ENCODE measurements at regions not wholly inside any gene's neighbourhood (a gene's known extent, or its start where the extent isn't known, plus 50 kb on each side); places are given as distances from the start of the nearest gene placed in this dataset.
A peak's percentile ranks its signal among the peaks of the same experiment; 100 is the strongest.

- DNase-seq: no peak
These were observed 495.7 kb upstream of the CBLB start for GRCh38 chr3:106364477-106364876.

DNA sequence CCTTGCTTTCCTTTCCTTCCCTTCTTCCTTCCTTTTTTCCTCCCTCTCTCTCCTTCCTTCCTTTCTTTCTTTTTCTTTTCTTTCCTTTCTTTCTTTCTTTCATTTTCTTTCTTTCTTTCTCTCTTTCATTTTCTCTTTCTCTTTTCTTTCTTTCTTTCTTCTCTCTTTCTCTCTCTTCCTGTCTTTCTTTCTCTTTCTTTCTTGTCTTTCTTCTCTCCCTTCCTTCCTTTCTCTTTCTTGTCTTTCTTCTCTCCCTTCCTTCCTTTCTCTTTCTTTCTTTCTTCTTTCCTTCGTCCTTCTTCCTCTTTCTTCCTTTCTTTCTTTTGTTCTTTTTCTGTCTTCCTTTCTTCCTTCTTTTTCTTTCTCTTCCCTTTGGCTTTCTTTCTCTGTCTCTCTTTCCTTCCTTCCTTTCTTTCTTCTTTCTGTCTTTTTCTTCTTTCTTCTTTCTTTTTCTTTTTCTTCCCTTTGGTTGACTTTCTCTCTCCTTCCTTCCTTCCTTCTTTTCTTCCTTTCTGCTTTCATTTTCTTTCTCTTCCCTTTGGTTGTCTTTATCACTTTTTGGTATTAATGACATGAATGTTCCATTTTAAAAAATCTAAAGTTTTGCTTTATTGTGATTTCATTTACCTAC lies 496.4 kb upstream of the CBLB start:
- no peak for DNase-seq

GRCh38 chr3:106366352-106366751 lies 497.5 kb upstream of the CBLB start:
- DNase-seq: no peak

DNA sequence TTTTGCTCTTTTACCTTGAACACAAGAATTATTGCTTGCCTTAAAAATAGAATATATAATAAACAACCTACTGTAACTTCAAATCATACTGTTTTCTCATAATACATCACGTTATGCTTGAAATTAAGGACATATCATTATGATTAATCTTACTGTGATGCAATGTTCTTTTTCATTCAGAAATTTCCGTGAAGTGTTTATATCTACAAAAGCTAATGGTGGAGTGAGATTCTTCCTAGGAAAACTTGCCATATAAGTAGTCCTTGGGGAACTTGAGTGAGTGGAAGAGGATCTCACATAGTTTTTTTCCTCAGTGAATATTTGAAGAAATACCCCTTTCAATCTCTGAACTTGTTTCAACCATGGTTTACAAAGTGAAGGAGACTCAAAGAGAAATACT lies 498.7 kb upstream of the CBLB start:
- DNase-seq: no peak

DNA sequence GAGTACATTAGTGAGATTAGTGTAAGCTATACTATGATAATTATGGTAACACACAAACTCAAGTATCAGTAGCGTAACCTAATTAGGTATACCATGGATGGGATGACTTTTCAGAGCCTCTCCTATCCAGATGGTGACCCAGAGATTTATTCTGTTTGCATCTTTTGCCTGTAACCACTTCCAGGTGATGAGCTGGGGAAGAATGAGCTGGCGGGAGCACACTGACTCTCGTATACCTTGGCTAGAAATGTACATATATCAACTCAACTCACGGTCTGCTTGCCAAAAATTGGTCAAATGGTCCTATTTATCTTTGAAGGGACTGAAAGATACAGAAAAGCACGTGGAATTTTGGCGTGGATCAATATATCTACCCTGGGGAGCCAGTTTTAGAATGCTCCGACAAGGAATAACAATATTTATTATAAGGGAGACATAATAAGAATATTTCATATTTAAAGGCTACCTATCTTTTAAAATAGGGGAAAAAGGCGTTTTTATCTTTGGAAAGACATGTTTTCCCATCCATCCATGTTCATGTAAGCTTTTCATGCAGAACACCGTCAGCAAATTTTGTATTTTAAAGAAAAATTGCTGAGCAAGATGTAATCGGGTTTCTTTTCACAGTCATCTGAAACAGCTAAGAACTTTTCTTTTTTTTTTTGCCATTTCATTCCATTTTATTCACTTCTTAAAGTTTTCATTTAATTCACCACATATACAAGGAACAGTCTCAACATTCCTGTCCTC lies 502.6 kb upstream of the CBLB start:
- DNase-seq: no peak

DNA sequence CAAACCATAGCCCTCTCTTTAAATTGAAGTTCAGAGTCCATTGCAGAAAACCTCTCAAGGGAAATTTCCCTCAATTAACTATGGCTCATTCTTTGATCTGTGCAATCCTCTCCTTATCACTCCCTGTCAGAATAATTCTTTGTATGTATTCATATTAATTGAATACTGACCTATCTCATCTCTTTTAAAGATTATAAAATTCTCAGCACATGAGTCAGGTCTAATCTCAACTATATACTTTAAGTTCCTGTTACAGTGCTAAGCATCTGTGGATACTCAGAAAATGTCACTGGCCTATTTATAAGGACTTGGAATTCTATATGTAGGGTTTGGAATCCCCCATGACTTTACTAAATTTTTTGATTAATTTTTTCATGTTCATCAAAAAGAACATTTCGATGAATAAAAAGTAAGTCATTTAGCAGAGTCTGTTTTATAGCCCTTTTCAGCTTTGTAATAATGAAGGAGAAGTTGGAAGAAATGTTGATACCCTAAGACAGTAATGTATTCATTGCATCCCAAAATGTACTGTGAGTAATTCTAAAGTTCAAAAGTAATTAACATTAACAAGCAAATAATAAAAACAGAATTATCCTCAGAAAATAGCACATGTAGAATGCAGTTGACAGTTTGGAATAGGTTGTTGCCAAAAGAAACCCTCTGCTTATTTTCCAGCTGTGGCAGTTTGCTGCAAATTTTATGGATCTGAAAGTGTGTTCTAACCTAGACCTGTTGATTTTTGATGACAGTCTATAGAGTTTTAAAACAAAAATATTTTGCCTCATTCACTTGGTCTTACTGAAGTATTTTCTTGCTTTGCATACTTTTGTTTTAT lies 503.4 kb upstream of the CBLB start:
- DNase-seq: no peak

DNA sequence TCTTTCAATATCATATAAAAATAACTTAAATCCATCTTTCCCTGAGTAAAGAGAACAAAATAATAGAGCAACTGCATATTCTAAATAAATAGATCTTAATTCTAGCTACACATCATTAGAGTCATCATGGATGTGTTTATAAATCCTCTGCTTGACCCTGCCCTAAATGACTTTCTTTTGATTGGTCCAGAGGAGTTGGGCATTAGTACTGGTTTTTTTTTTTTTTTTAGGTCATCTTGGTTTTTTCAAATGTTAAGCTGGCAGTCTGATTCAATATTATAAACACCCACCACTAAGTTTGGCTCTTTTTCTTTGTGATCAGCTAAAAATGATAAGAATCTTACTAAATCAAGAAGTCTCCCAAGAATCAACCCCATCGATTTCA lies 504.0 kb upstream of the CBLB start:
- no peak for DNase-seq

DNA sequence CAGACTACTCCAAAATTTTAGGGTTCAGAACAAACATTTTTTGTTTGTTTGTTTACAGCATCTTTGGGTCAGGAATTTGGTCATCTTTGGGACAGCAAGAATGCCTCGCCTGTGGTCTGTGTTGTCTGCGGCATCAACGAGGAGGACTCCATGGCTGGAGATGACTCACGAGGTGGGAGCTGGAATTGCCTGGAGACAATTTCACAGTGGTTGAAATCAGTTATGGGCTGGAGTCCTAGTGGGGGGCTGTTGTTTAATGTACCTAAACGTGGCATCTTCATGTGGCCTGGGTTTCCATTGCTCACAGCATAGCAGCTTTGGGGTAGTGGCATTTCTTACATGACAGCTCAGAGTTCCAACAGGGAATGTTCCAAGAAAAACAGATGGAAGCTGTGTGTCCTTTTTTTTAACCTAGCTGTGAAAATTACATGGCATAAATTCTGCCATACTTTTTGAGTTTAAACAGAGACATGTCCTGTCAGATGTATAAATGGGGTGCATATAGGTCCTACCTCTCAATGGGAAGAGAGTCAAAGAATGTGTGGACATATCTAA lies 507.3 kb upstream of the CBLB start:
- no peak for DNase-seq

DNA sequence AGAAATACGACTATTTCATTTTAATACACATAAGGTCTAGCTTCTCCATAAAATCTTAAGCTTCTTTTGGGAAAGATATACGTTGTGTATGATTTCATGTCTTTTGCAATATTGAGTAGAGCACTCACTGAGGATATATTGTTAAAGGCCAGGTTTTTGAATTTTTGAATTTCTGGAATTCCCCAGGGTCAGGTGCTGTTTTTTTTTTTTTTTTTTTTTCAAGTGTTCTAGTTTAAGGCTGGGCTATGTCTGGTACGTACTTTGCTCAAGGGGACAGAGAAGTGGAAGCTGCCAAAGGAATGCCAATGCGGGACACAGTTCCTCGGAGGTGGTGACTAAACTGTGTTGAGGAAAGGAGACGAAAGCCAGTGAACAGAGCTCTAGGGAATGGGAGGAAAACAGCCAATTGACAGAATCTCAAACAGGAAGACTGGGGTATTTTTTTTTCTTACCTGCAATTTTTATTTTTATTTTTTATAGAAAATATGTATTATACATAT lies 510.5 kb upstream of the CBLB start:
- DNase-seq: no peak

GRCh38 chr3:106380232-106380631 lies 511.4 kb upstream of the CBLB start:
- no peak for DNase-seq

DNA sequence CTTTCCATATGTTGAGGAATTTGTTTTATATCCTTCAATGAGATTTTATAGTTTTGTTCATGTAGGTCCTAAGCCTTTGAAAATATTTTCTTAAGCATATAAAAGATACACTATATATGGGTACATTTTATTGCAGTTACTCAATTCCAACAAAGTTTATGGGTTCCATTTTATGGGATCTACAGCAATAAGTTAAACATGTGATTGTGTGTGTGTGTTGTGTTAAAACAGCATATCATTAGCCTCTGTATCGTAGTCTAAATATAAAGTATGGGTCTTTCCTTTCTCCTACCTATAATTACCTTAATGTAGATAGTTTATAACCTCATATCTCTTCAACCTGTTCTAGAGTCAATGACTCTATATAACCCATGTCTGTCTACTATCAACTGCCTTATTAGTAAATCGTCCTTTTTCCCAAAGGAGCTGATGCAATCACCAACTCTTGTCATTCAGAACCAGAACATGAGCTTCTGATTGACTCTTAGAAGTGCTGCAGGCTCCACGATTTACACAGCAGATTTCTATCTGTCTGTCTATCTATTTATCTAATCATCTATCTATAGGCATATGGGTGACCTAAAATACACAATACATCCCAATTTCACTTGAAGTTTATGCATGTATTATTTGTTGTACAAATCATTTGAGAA lies 512.6 kb upstream of the CBLB start:
- DNase-seq: no peak

DNA sequence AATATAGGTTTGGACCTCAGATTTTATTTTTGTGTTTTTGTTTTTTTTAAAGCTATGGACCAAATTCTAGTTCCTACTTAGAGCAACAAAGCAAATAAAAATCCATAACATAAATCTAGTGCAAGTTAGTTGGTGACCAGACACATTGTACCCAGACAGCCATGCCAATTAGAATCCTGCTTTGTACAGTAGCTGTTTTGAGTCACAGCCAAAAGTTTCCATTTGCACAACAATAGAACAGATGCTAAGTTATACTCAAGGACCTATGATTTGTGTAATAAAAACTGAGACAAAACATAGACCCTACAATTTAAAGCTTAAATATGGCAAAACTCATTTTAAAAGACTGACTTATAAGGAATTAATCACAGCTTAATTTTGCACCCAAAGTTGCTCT lies 513.1 kb upstream of the CBLB start:
- no peak for DNase-seq

GRCh38 chr3:106386050-106386449 lies 517.2 kb upstream of the CBLB start:
- DNase-seq: no peak

GRCh38 chr3:106392915-106393314 lies 524.1 kb upstream of the CBLB start:
- no peak for DNase-seq

DNA sequence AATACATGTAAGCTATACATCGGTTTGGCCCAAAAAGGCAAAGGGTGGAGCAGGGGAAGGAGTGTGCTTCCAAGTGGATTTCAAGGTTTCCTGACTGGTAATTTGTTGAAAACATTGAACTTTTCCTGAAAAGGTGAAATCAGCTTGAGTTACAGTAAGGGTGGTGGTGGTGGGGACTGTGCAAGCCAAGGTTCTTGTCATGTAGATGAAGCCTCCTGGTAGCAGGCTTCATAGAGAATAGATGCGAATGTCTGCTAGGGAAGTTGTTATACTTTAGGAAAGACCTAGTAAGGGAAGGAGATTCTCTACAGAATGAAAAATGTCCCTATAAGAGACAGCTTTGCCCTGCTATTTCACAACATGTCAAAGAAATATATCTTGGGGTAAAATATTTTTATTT lies 528.2 kb upstream of the CBLB start:
- DNase-seq: no peak

DNA sequence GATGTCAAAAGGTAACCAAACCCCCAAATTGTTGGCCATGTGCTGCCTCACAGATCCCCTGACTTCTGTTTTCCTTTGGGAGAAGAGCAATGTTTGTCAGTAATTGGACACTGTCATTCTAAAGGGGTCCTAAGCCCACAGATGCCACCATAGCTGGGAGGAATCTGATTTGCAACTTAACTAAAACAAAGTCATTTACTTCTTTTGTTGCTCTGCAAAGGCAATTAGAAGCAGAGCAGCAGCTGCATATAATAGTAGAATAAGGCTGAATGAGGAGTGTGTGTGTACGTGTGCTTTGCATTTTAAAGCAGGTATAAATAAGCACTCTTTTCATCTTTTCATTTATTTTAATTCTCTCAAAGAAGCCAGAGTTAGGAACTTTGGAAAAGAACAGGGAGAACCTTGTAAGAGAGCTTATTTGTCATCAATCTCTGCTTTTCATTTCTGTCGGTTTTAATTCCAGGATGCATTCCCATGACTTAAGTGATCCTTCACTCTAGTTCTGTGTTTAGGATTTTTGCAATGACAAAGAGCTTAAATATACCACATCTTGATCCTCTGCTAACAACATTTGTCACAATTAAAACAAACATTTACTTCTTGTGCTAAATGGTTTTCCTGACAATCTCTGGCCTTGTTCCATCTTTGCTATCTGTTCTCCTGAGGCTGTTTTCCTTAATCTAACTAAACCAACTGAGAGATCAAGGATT lies 530.2 kb upstream of the CBLB start:
- no peak for DNase-seq

DNA sequence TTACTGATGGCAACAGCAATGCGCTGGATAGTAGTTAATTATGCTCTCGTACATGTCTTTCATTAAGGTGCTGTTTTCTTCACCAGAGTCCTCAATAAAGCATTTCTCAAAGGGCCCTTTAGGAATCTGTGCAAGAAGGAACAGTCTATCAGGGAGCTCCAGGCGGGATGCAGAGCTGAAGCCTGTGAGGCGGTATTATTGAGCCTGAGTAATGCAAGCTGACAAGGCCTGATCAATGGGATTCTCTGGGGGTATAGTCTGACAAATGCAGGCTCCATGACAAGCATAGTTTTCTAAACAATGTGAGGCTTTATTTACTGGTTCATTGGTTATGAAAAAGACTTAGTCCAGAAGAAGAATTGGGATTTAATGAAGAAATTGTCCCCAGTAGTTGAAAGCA lies 530.9 kb upstream of the CBLB start:
- no peak for DNase-seq

DNA sequence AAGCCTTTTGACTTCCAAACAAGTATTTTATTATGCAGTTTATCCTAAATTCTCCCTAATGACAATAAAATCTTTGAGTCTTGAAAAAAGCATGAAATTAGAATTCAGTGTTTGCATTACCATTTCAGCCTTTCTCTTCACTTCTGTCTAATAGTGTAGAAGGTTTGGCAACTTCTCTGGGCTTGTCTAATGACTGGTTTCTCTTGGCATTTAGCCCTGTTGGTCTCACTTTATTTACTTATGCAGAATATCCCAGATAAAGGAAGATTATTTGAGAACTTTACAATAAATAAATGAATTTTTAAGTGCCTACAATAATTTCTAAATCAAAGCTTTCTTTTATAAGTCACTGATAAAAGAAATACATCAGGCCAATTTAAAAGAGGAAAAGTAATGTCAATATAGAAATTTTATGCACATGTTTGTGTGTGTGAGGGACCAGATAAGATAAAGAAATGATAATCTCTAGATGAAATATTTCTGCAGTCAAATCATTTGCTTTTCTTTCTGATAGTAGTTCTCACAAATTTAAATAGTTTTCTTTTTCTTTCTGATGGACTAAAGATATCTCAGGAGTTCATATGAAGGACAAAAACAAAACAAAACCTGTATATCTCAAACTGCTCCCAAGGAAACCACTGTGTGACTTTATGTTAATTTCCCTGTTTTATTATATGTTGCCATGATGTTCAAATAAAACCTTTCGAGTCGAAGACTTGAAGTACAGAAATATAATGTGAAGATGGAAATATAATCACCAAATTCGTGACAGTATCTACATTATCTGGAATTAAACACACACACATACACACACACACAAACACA lies 533.1 kb upstream of the CBLB start:
- DNase-seq: no peak

- peak in 1 of 2 experiments; percentile 6 for DNase-seq
These were observed 534.7 kb upstream of the CBLB start for GRCh38 chr3:106403371-106404145.

- DNase-seq: no peak
These were observed 544.9 kb upstream of the CBLB start for GRCh38 chr3:106413683-106414082.

DNA sequence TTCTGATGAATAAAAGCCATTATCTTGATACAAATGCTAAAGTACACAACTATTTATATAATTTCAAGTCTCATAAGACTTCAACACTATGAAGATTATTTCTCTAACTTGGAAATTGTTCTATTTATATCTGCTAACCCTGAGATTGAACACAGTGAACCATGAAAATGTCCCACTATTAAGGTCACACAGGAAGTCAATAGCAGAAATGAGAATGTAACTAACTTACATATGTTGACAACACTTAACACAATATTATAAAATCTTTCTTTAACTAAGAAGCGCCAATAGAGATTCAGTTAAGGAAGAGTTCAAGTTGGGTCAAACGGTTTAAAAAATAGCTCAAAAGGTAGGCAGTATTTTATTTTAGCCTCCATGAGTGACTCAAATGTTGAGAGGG lies 551.8 kb upstream of the CBLB start:
- no peak for DNase-seq

Measured in NCI-H187 (cell line).